ENCODE measurements at regions not wholly inside any gene's neighbourhood (a gene's known extent, or its start where the extent isn't known, plus 50 kb on each side); places are given as distances from the start of the nearest gene placed in this dataset.

DNA sequence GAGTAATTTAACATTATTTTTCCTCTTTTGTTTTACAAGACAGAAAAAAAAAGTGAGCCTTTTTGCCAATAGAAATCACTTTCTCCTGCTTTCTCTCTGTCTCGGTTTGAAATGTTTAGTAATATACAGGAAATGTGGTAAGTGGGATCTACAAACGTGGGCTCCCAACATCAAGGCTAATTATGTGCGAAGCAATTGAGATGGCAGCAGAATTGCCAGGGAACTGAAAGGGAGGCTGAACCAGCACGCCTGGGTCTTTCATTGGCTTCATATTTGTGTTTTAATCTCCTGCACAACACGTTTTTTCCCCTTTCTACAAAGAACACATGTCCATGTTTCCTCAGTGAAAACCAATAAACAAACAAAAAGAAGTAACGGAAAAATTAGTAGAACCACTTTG lies 743.9 kb upstream of the SOX9 start:
- no peak for TF ChIP-seq EZH2 (IDR thresholded peaks at IDR 0.05; ENCODE audit: borderline replicate concordance, low read length)
- TF ChIP-seq, protein P1, sequence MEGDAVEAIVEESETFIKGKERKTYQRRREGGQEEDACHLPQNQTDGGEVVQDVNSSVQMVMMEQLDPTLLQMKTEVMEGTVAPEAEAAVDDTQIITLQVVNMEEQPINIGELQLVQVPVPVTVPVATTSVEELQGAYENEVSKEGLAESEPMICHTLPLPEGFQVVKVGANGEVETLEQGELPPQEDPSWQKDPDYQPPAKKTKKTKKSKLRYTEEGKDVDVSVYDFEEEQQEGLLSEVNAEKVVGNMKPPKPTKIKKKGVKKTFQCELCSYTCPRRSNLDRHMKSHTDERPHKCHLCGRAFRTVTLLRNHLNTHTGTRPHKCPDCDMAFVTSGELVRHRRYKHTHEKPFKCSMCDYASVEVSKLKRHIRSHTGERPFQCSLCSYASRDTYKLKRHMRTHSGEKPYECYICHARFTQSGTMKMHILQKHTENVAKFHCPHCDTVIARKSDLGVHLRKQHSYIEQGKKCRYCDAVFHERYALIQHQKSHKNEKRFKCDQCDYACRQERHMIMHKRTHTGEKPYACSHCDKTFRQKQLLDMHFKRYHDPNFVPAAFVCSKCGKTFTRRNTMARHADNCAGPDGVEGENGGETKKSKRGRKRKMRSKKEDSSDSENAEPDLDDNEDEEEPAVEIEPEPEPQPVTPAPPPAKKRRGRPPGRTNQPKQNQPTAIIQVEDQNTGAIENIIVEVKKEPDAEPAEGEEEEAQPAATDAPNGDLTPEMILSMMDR (conservative IDR thresholded peaks at IDR 0.05 in 1 of 2, IDR thresholded peaks at IDR 0.05 in 1 of 2; ENCODE audit: extremely low read depth in 1 of 2, insufficient read depth in 1 of 2, low read depth in 1 of 2, low read length in 2 of 2), result no peak

All from mammary epithelial cell (primary cell).